GM12878 (cell line): ENCODE measurements at regions not wholly inside any gene's neighbourhood (a gene's known extent, or its start where the extent isn't known, plus 50 kb on each side); places are given as distances from the start of the nearest gene placed in this dataset.

Source experiments
- ATAC-seq: fragments of 200-7000 bp; cut with Tn5 transposase; 3 replicates; pipeline ENCODE4 v1.9.1; 2020; ENCODE audit warnings: mild to moderate bottlenecking, moderate library complexity
- BruUV-seq: library from RNA; stranded (reverse); fragments of 400-500 nt; replicated peaks from 2 replicates; lab custom pipeline; 2021; lab: Mats Ljungman, UMichigan
- CTCF ChIA-PET: fragments of 300-600 bp; sonication (Branson Sonifier 250); formaldehyde crosslinking; extraction: SDS; loops from one replicate; lab custom pipeline; 2021; ENCODE audit warnings: inconsistent platforms; lab: Yijun Ruan, JAX
- POLR2A ChIA-PET: fragments of 350-600 bp; formaldehyde crosslinking; extraction: SDS; loops from one replicate; lab custom pipeline; 2021; ENCODE audit warnings: inconsistent platforms; lab: Charles Lee
- RAD21 ChIA-PET: fragments of 300-600 bp; sonication (Branson Sonifier 250); formaldehyde crosslinking; loops from one replicate; lab custom pipeline; 2023; ENCODE audit warnings: antibody characterized with exemption; ENCODE audit not compliant: unreplicated experiment; lab: Charles Lee
- SMC1A ChIA-PET: fragments of 300-600 bp; sonication (Branson Sonifier 250); formaldehyde crosslinking; loops from one replicate; lab custom pipeline; 2023; ENCODE audit not compliant: unreplicated experiment, uncharacterized antibody; lab: Charles Lee
- DNase-seq: peaks from one replicate; pipeline ENCODE4 v3.0.0-alpha.2; 2011; ENCODE audit warnings: low read depth, low spot score
- FAIRE-seq: peaks from 3 replicates; lab custom pipeline; 2011; peaks lifted over from hg19 to GRCh38; lab: Jason Lieb, UNC
- H2AFZ ChIP-seq: 2 replicates; pipeline ENCODE4 v1.6.0; 2011; ENCODE audit warnings: low read depth, low read length, control low read depth; ENCODE audit not compliant: control insufficient read depth
- H3K27ac ChIP-seq: 2 replicates; pipeline ENCODE4 v1.5.1; 2011; ENCODE audit warnings: control low read depth; ENCODE audit not compliant: control insufficient read depth, insufficient read depth
- H3K27me3 ChIP-seq, 2 experiments: replicated peaks in 1 of 2; 2 replicates each; pipeline versions ENCODE4 v1.6.0 to v1.6.1; 2011; ENCODE audit warnings: low read length in 1 of 2; ENCODE audit not compliant: control insufficient read depth in 2 of 2, insufficient read depth in 2 of 2
- H3K36me3 ChIP-seq, 2 experiments: 2 replicates each; pipeline ENCODE4 v1.5.1; 2011; ENCODE audit warnings: low read length in 1 of 2; ENCODE audit not compliant: control insufficient read depth in 2 of 2, insufficient read depth in 2 of 2
- H3K4me1 ChIP-seq: 2 replicates; pipeline ENCODE4 v1.6.1; 2011; ENCODE audit warnings: mild to moderate bottlenecking, low read length, moderate library complexity, mixed read lengths; ENCODE audit not compliant: control insufficient read depth, insufficient read depth
- H3K4me2 ChIP-seq: 2 replicates; pipeline ENCODE4 v1.6.0; 2011; ENCODE audit warnings: control low read depth; ENCODE audit not compliant: control insufficient read depth, insufficient read depth
- H3K4me3 ChIP-seq: fragments of 200-600 bp; sonication (generic); 2 replicates; pipeline ENCODE4 v1.5.1; 2016
- H3K79me2 ChIP-seq: 2 replicates; pipeline ENCODE4 v1.6.0; 2011; ENCODE audit warnings: low read length; ENCODE audit not compliant: control insufficient read depth, insufficient read depth
- H3K9ac ChIP-seq: 2 replicates; pipeline ENCODE4 v1.8.0; 2011; ENCODE audit warnings: low read length, control low read depth, mixed read lengths; ENCODE audit not compliant: control insufficient read depth, insufficient read depth
- H3K9me3 ChIP-seq: replicated peaks from 3 replicates; pipeline ENCODE4 v1.5.1; 2011; ENCODE audit warnings: mild to moderate bottlenecking, low read length; ENCODE audit not compliant: control insufficient read depth, insufficient read depth
- H4K20me1 ChIP-seq: 2 replicates; pipeline ENCODE4 v1.6.0; 2011; ENCODE audit not compliant: control insufficient read depth, insufficient read depth
- ASH2L ChIP-seq: fragments of 300-600, 200-600 bp; sonication (generic); IDR thresholded peaks from 2 replicates; pipeline ENCODE4 v1.6.1; 2017; ENCODE audit warnings: low read depth, mild to moderate bottlenecking, borderline replicate concordance
- RAD21 ChIP-seq: IDR thresholded peaks from 2 replicates; pipeline ENCODE4 v1.6.1; 2011; ENCODE audit warnings: mild to moderate bottlenecking, low read depth, low read length, moderate library complexity; ENCODE audit not compliant: insufficient read depth
- RCOR1 ChIP-seq: conservative IDR thresholded peaks from 2 replicates; pipeline ENCODE4 v1.6.1; 2012; ENCODE audit warnings: low read depth, low read length, improper control_type of control experiment
- RFX5 ChIP-seq: IDR thresholded peaks from 2 replicates; pipeline ENCODE4 v1.6.1; 2011; ENCODE audit warnings: low read depth, low read length, improper control_type of control experiment
- SIX5 ChIP-seq: IDR thresholded peaks from 2 replicates; pipeline ENCODE4 v1.6.1; 2011; ENCODE audit warnings: mild to moderate bottlenecking, low read depth, low read length, moderate library complexity; ENCODE audit not compliant: severe bottlenecking
- TCF12 ChIP-seq: IDR thresholded peaks from 2 replicates; pipeline ENCODE4 v1.6.1; 2011; ENCODE audit warnings: low read depth, mild to moderate bottlenecking, low read length
- WGBS: methylation state at CpG from one replicate; pipeline ENCODE4 v1.1.6; 2016; ENCODE audit warnings: low lambda C conversion rate; ENCODE audit not compliant: insufficient replicate concordance, insufficient coverage; ENCODE audit errors: missing lambda C conversion rate; 5-methylcytosine and 5-hydroxymethylcytosine counted together
- in situ Hi-C: fragments of 300-500 bp; cut with MboI; formaldehyde crosslinking; loops from 9 replicates; pipeline ENCODE4 v1.14.3; 2018; ENCODE audit warnings: mixed read lengths
- intact Hi-C: fragments of 100-400 bp; cut with micrococcal nuclease; formaldehyde crosslinking; loops from one replicate; pipeline ENCODE4 v1.14.2; 2022; ENCODE audit not compliant: unreplicated experiment
- TF ChIP-seq, protein P1 (sequence below): fragments of 450-650 bp; IDR thresholded peaks from 2 replicates; pipeline ENCODE4 v1.6.1; 2016; ENCODE audit warnings: mild to moderate bottlenecking
- TF ChIP-seq, protein P2 (sequence below): fragments of 450-650 bp; IDR thresholded peaks from 2 replicates; pipeline ENCODE4 v1.6.1; 2016; ENCODE audit warnings: mild to moderate bottlenecking, moderate library complexity, borderline replicate concordance
- TF ChIP-seq, protein P3 (sequence below): IDR thresholded peaks from 2 replicates; pipeline ENCODE4 v1.6.1; 2012; ENCODE audit warnings: mild to moderate bottlenecking, low read depth, low read length
- TF ChIP-seq, protein P4 (sequence below): IDR thresholded peaks from 2 replicates; pipeline ENCODE4 v1.6.1; 2012; ENCODE audit warnings: improper control_type of control experiment, low read depth, low read length; ENCODE audit not compliant: insufficient replicate concordance

DNA sequence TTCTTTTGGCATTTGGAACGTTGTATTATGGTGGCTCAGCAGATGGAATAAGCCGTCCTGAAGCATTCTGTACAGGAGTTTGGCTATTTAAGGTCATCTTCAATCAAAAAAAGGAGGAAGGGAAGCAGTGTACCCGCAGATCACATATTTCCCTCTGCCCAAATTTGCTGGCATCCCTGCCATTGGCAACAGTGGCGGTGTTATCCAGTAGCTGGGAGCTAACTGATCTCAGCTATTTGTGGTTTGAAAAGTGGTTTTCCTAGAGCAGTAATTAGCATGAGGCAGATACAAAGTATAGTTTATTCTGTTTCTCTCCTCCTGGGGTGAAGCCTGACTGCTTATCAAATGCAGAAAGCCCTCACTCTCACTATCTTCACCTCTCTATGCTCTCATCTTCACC, 576.8 kb downstream of the QKI start:
- SMC1A ChIA-PET, result no interaction called here
- Histone ChIP-seq H2AFZ (no peak overlapping the region), H3K79me2 (no peaks in the 10 kb centered on the region), H3K4me3 (no peak overlapping the region), H3K4me2 (no peak overlapping the region), H3K27ac (no peak overlapping the region), H3K9ac (no peak overlapping the region), H3K27me3 (no peaks in the 10 kb centered on the region), H3K36me3 (no peaks in the 10 kb centered on the region), H3K9me3 (no peaks in the 10 kb centered on the region), H3K4me1 (no peaks in the 10 kb centered on the region), H4K20me1 (no peaks in the 10 kb centered on the region)
- CTCF ChIA-PET, result no interaction called here
- no TSS peak for BruUV-seq
- RAD21 ChIA-PET, result no interaction called here
- in situ Hi-C loops, result no loop called here
- 9% methylated on average over 4 of the region's 4 CpGs for WGBS
- ATAC-seq (no peak), DNase-seq (no peak), FAIRE-seq (no peak)
- POLR2A ChIA-PET, result no interaction called here
- intact Hi-C loops, result no loop called here
- no peak for TF ChIP-seq TCF12
- TF ChIP-seq, protein P1, sequence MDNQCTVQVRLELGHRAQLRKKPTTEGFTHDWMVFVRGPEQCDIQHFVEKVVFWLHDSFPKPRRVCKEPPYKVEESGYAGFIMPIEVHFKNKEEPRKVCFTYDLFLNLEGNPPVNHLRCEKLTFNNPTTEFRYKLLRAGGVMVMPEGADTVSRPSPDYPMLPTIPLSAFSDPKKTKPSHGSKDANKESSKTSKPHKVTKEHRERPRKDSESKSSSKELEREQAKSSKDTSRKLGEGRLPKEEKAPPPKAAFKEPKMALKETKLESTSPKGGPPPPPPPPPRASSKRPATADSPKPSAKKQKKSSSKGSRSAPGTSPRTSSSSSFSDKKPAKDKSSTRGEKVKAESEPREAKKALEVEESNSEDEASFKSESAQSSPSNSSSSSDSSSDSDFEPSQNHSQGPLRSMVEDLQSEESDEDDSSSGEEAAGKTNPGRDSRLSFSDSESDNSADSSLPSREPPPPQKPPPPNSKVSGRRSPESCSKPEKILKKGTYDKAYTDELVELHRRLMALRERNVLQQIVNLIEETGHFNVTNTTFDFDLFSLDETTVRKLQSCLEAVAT, result no peak
- no peak for TF ChIP-seq RFX5
- TF ChIP-seq, protein P2, sequence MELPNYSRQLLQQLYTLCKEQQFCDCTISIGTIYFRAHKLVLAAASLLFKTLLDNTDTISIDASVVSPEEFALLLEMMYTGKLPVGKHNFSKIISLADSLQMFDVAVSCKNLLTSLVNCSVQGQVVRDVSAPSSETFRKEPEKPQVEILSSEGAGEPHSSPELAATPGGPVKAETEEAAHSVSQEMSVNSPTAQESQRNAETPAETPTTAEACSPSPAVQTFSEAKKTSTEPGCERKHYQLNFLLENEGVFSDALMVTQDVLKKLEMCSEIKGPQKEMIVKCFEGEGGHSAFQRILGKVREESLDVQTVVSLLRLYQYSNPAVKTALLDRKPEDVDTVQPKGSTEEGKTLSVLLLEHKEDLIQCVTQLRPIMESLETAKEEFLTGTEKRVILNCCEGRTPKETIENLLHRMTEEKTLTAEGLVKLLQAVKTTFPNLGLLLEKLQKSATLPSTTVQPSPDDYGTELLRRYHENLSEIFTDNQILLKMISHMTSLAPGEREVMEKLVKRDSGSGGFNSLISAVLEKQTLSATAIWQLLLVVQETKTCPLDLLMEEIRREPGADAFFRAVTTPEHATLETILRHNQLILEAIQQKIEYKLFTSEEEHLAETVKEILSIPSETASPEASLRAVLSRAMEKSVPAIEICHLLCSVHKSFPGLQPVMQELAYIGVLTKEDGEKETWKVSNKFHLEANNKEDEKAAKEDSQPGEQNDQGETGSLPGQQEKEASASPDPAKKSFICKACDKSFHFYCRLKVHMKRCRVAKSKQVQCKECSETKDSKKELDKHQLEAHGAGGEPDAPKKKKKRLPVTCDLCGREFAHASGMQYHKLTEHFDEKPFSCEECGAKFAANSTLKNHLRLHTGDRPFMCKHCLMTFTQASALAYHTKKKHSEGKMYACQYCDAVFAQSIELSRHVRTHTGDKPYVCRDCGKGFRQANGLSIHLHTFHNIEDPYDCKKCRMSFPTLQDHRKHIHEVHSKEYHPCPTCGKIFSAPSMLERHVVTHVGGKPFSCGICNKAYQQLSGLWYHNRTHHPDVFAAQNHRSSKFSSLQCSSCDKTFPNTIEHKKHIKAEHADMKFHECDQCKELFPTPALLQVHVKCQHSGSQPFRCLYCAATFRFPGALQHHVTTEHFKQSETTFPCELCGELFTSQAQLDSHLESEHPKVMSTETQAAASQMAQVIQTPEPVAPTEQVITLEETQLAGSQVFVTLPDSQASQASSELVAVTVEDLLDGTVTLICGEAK, result no peak
- TF ChIP-seq RAD21, result no peak
- no peak for TF ChIP-seq ASH2L
- TF ChIP-seq, protein P3, sequence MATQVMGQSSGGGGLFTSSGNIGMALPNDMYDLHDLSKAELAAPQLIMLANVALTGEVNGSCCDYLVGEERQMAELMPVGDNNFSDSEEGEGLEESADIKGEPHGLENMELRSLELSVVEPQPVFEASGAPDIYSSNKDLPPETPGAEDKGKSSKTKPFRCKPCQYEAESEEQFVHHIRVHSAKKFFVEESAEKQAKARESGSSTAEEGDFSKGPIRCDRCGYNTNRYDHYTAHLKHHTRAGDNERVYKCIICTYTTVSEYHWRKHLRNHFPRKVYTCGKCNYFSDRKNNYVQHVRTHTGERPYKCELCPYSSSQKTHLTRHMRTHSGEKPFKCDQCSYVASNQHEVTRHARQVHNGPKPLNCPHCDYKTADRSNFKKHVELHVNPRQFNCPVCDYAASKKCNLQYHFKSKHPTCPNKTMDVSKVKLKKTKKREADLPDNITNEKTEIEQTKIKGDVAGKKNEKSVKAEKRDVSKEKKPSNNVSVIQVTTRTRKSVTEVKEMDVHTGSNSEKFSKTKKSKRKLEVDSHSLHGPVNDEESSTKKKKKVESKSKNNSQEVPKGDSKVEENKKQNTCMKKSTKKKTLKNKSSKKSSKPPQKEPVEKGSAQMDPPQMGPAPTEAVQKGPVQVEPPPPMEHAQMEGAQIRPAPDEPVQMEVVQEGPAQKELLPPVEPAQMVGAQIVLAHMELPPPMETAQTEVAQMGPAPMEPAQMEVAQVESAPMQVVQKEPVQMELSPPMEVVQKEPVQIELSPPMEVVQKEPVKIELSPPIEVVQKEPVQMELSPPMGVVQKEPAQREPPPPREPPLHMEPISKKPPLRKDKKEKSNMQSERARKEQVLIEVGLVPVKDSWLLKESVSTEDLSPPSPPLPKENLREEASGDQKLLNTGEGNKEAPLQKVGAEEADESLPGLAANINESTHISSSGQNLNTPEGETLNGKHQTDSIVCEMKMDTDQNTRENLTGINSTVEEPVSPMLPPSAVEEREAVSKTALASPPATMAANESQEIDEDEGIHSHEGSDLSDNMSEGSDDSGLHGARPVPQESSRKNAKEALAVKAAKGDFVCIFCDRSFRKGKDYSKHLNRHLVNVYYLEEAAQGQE, result no peak
- no peak for TF ChIP-seq RCOR1
- TF ChIP-seq, protein P4, sequence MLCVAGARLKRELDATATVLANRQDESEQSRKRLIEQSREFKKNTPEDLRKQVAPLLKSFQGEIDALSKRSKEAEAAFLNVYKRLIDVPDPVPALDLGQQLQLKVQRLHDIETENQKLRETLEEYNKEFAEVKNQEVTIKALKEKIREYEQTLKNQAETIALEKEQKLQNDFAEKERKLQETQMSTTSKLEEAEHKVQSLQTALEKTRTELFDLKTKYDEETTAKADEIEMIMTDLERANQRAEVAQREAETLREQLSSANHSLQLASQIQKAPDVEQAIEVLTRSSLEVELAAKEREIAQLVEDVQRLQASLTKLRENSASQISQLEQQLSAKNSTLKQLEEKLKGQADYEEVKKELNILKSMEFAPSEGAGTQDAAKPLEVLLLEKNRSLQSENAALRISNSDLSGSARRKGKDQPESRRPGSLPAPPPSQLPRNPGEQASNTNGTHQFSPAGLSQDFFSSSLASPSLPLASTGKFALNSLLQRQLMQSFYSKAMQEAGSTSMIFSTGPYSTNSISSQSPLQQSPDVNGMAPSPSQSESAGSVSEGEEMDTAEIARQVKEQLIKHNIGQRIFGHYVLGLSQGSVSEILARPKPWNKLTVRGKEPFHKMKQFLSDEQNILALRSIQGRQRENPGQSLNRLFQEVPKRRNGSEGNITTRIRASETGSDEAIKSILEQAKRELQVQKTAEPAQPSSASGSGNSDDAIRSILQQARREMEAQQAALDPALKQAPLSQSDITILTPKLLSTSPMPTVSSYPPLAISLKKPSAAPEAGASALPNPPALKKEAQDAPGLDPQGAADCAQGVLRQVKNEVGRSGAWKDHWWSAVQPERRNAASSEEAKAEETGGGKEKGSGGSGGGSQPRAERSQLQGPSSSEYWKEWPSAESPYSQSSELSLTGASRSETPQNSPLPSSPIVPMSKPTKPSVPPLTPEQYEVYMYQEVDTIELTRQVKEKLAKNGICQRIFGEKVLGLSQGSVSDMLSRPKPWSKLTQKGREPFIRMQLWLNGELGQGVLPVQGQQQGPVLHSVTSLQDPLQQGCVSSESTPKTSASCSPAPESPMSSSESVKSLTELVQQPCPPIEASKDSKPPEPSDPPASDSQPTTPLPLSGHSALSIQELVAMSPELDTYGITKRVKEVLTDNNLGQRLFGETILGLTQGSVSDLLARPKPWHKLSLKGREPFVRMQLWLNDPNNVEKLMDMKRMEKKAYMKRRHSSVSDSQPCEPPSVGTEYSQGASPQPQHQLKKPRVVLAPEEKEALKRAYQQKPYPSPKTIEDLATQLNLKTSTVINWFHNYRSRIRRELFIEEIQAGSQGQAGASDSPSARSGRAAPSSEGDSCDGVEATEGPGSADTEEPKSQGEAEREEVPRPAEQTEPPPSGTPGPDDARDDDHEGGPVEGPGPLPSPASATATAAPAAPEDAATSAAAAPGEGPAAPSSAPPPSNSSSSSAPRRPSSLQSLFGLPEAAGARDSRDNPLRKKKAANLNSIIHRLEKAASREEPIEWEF, result no peak
- no peak for TF ChIP-seq SIX5
